Gastrocnemius medialis (tissue), 4 donors: ENCODE measurements at regions not wholly inside any gene's neighbourhood (a gene's known extent, or its start where the extent isn't known, plus 50 kb on each side); places are given as distances from the start of the nearest gene placed in this dataset.

Experiments used
- ATAC-seq, 2 donors: fragments of 150-250 bp; one replicate each; pipeline ENCODE4 v1.9.1; 2016
- DNase-seq, 2 donors: peaks; one replicate each; pipeline ENCODE4 v3.0.0-alpha.2; 2019
- H3K27ac ChIP-seq, 4 donors: fragments of 200-600 bp; sonication (generic); 1 replicate in 1 of 4; 2 replicates in 3 of 4; pipeline ENCODE4 v1.5.1; 2016 to 2018; ENCODE audit warnings: mild to moderate bottlenecking in 2 of 4, moderate library complexity in 1 of 4
- H3K27me3 ChIP-seq, 3 donors: fragments of 200-600 bp; sonication (generic) in 2 of 3; 1 replicate in 1 of 3; 2 replicates in 2 of 3; pipeline versions ENCODE4 v1.5.1 to v1.6.0; 2016 to 2019; ENCODE audit warnings: mild to moderate bottlenecking in 1 of 3, moderate library complexity in 1 of 3
- H3K36me3 ChIP-seq, 2 donors: fragments of 200-600 bp; sonication (generic) in 1 of 2; one replicate each; pipeline ENCODE4 v1.5.1; 2017 to 2018
- H3K4me1 ChIP-seq, 2 donors: fragments of 200-600 bp; sonication (generic) in 1 of 2; one replicate each; pipeline ENCODE4 v1.5.1; 2016 to 2017; ENCODE audit warnings: mild to moderate bottlenecking in 2 of 2
- H3K4me3 ChIP-seq, 4 donors: fragments of 200-600 bp; sonication (generic) in 3 of 4; 1 replicate in 1 of 4; 2 replicates in 3 of 4; pipeline ENCODE4 v1.5.1; 2016 to 2019; ENCODE audit warnings: mild to moderate bottlenecking in 2 of 4
- H3K9me3 ChIP-seq, 3 donors: fragments of 200-600 bp; sonication (generic) in 2 of 3; 1 replicate in 1 of 3; 2 replicates in 2 of 3; pipeline ENCODE4 v1.5.1; 2016 to 2019
- CTCF ChIP-seq, 5 experiments: fragments of 450-650 bp in 3 of 5; fragments of 200-600 bp in 2 of 5; sonication (generic) in 2 of 5; IDR thresholded peaks in 4 of 5; conservative IDR thresholded peaks in 1 of 5; 1 replicate in 4 of 5; 2 replicates in 1 of 5; pipeline ENCODE4 v1.5.1; 2016 to 2019; ENCODE audit warnings: antibody characterized with exemption in 5 of 5, mild to moderate bottlenecking in 3 of 5, moderate library complexity in 3 of 5
- POLR2A ChIP-seq, 2 donors: fragments of 450-650 bp; IDR thresholded peaks; one replicate each; pipeline ENCODE4 v1.6.1; 2017; ENCODE audit warnings: antibody characterized with exemption in 2 of 2, mild to moderate bottlenecking in 2 of 2, moderate library complexity in 2 of 2
- in situ Hi-C, 4 donors: fragments of 200-750 bp; cut with MboI; loops; one replicate each; pipeline versions ENCODE4 v1.15.0 to v1.8.0; 2017; ENCODE audit warnings: low sequenced_read_pairs in 4 of 4
- intact Hi-C: fragments of 100-400 bp; cut with DNase I; formaldehyde crosslinking; loops from one replicate; pipeline ENCODE4 v1.15.1; 2023; ENCODE audit warnings: low total_unique reads

- Histone ChIP-seq H3K27ac (no peak overlapping the region), H3K36me3 (no peaks in the 10 kb centered on the region), H3K27me3 (no peaks in the 10 kb centered on the region), H3K4me1 (no peaks in the 10 kb centered on the region), H3K4me3 (no peak overlapping the region), H3K9me3 (no peaks in the 10 kb centered on the region)
- intact Hi-C loops (no loop called here), in situ Hi-C loops (no loop called here)
- ATAC-seq (no peak), DNase-seq (no peak)
- TF ChIP-seq CTCF (IDR thresholded peaks at IDR 0.05 in 4 of 5, conservative IDR thresholded peaks at IDR 0.05 in 1 of 5) = no peak
- no peak for TF ChIP-seq POLR2A (IDR thresholded peaks at IDR 0.05)
These were observed 198.2 kb downstream of the ERMARD start for GRCh38 chr6:169949511-169950097.

GRCh38 chr6:169946971-169947370 lies 195.5 kb downstream of the ERMARD start:
- H3K4me3 ChIP-seq = no peak overlapping the region
- H3K9me3 ChIP-seq = no peaks in the 10 kb centered on the region
- no peaks in the 10 kb centered on the region for H3K27me3 ChIP-seq
- no peak for TF ChIP-seq CTCF (IDR thresholded peaks at IDR 0.05 in 4 of 5, conservative IDR thresholded peaks at IDR 0.05 in 1 of 5)
- TF ChIP-seq POLR2A (IDR thresholded peaks at IDR 0.05) = no peak
- no peak overlapping the region for H3K27ac ChIP-seq
- in situ Hi-C loops (no loop called here), intact Hi-C loops (no loop called here)
- ATAC-seq (no peak), DNase-seq (no peak)
- H3K4me1 ChIP-seq = no peaks in the 10 kb centered on the region
- no peaks in the 10 kb centered on the region for H3K36me3 ChIP-seq

- Histone ChIP-seq H3K27ac (no peak overlapping the region), H3K4me3 (no peak overlapping the region), H3K27me3 (no peaks in the 10 kb centered on the region), H3K9me3 (no peaks in the 10 kb centered on the region), H3K4me1 (no peaks in the 10 kb centered on the region), H3K36me3 (no peaks in the 10 kb centered on the region)
- in situ Hi-C loops = no loop called here
- ATAC-seq = no peak
- no peak for DNase-seq
- TF ChIP-seq CTCF (IDR thresholded peaks at IDR 0.05 in 4 of 5, conservative IDR thresholded peaks at IDR 0.05 in 1 of 5) (no peak), POLR2A (IDR thresholded peaks at IDR 0.05) (no peak)
- intact Hi-C loops = no loop called here
These were observed 193.7 kb downstream of the ERMARD start for GRCh38 chr6:169945117-169945516.

GRCh38 chr6:169944415-169944814 lies 193.0 kb downstream of the ERMARD start:
- intact Hi-C loops = no loop called here
- ATAC-seq (no peak), DNase-seq (no peak)
- Histone ChIP-seq H3K9me3 (no peaks in the 10 kb centered on the region), H3K27me3 (no peaks in the 10 kb centered on the region), H3K36me3 (no peaks in the 10 kb centered on the region), H3K4me3 (no peak overlapping the region), H3K4me1 (no peaks in the 10 kb centered on the region), H3K27ac (no peak overlapping the region)
- TF ChIP-seq POLR2A (IDR thresholded peaks at IDR 0.05) = no peak
- TF ChIP-seq CTCF (IDR thresholded peaks at IDR 0.05 in 4 of 5, conservative IDR thresholded peaks at IDR 0.05 in 1 of 5) = no peak
- in situ Hi-C loops = no loop called here

GRCh38 chr6:169944061-169944337 lies 192.6 kb downstream of the ERMARD start:
- Histone ChIP-seq H3K36me3 (no peaks in the 10 kb centered on the region), H3K27ac (no peak overlapping the region), H3K27me3 (no peaks in the 10 kb centered on the region), H3K4me3 (no peak overlapping the region), H3K4me1 (no peaks in the 10 kb centered on the region), H3K9me3 (no peaks in the 10 kb centered on the region)
- intact Hi-C loops = no loop called here
- no peak for ATAC-seq
- TF ChIP-seq POLR2A (IDR thresholded peaks at IDR 0.05) = no peak
- no peak for TF ChIP-seq CTCF (IDR thresholded peaks at IDR 0.05 in 4 of 5, conservative IDR thresholded peaks at IDR 0.05 in 1 of 5)
- DNase-seq = no peak
- in situ Hi-C loops = no loop called here
